Neural progenitor cell (in vitro differentiated cells): ENCODE measurements at regions not wholly inside any gene's neighbourhood (a gene's known extent, or its start where the extent isn't known, plus 50 kb on each side); places are given as distances from the start of the nearest gene placed in this dataset.
"Not testable (repeated sequence)": the region's sequence is repeated elsewhere in the genome, so short reads cannot be mapped to it uniquely, and the experiment has no call there.

ENCODE experiments used
- DNase-seq: peaks from one replicate; pipeline ENCODE4 v3.0.0-alpha.2; 2016; ENCODE audit warnings: low spot score
- H2AFZ ChIP-seq: fragments of 200-600 bp; sonication (generic); replicated peaks from 2 replicates; pipeline ENCODE4 v1.6.1; 2016; ENCODE audit warnings: antibody characterized with exemption
- H3F3A ChIP-seq: fragments of 200-600 bp; sonication (generic); 2 replicates; pipeline ENCODE4 v1.6.1; 2016; ENCODE audit warnings: antibody characterized with exemption, low read depth
- H3K27ac ChIP-seq: fragments of 200-600 bp; sonication (generic); 2 replicates; pipeline ENCODE4 v1.5.1; 2016; ENCODE audit warnings: mild to moderate bottlenecking
- H3K27me3 ChIP-seq: fragments of 200-600 bp; sonication (generic); 2 replicates; pipeline ENCODE4 v1.6.1; 2016; ENCODE audit warnings: mild to moderate bottlenecking, moderate library complexity
- H3K36me3 ChIP-seq: fragments of 200-600 bp; sonication (generic); 2 replicates; pipeline ENCODE4 v1.5.1; 2016
- H3K4me1 ChIP-seq: fragments of 200-600 bp; sonication (generic); 2 replicates; pipeline ENCODE4 v1.6.1; 2016; ENCODE audit warnings: mixed run types
- H3K4me2 ChIP-seq: fragments of 200-600 bp; sonication (generic); 2 replicates; pipeline ENCODE4 v1.6.1; 2016
- H3K4me3 ChIP-seq: fragments of 200-600 bp; sonication (generic); 2 replicates; pipeline ENCODE4 v1.5.1; 2016
- H3K79me2 ChIP-seq: fragments of 200-600 bp; sonication (generic); 2 replicates; pipeline ENCODE4 v1.6.1; 2016; ENCODE audit warnings: low read depth
- H3K9ac ChIP-seq: fragments of 200-600 bp; sonication (generic); 2 replicates; pipeline ENCODE4 v1.6.1; 2016
- H3K9me3 ChIP-seq: fragments of 200-600 bp; sonication (generic); 2 replicates; pipeline ENCODE4 v1.5.1; 2016; ENCODE audit warnings: low read depth
- H4K20me1 ChIP-seq: fragments of 200-600 bp; sonication (generic); 2 replicates; pipeline ENCODE4 v1.6.1; 2016; ENCODE audit warnings: low read depth
- H3K27ac Mint-ChIP-seq: 3 replicates; pipeline ENCODE4 v1.8.0; 2021; ENCODE audit warnings: mixed read lengths
- H3K27me3 Mint-ChIP-seq: 2 replicates; pipeline ENCODE4 v1.8.0; 2022; ENCODE audit warnings: low read depth, mild to moderate bottlenecking, inconsistent platforms, moderate library complexity, mixed read lengths; ENCODE audit not compliant: insufficient read depth
- H3K36me3 Mint-ChIP-seq: 3 replicates; pipeline ENCODE4 v1.8.0; 2021; ENCODE audit warnings: mixed read lengths
- H3K4me1 Mint-ChIP-seq: 3 replicates; pipeline ENCODE4 v1.8.0; 2021; ENCODE audit warnings: mixed read lengths
- H3K4me3 Mint-ChIP-seq: 3 replicates; pipeline ENCODE4 v1.8.0; 2021; ENCODE audit warnings: mild to moderate bottlenecking, moderate library complexity, mixed read lengths
- H3K9me3 Mint-ChIP-seq: 3 replicates; pipeline ENCODE4 v1.8.0; 2020; ENCODE audit warnings: mixed read lengths
- CTCF ChIP-seq: fragments of 200-600 bp; sonication (generic); IDR thresholded peaks from 2 replicates; pipeline ENCODE4 v1.5.1; 2017; ENCODE audit warnings: antibody characterized with exemption, mild to moderate bottlenecking
- EZH2 ChIP-seq: fragments of 200-600 bp; sonication (generic); IDR thresholded peaks from 2 replicates; pipeline ENCODE4 v1.6.1; 2017; ENCODE audit warnings: antibody characterized with exemption, mild to moderate bottlenecking, moderate library complexity
- EZH2phosphoT487 ChIP-seq: fragments of 200-600 bp; sonication (generic); IDR thresholded peaks from 2 replicates; pipeline ENCODE4 v1.6.1; 2017; ENCODE audit warnings: antibody characterized with exemption

DNA sequence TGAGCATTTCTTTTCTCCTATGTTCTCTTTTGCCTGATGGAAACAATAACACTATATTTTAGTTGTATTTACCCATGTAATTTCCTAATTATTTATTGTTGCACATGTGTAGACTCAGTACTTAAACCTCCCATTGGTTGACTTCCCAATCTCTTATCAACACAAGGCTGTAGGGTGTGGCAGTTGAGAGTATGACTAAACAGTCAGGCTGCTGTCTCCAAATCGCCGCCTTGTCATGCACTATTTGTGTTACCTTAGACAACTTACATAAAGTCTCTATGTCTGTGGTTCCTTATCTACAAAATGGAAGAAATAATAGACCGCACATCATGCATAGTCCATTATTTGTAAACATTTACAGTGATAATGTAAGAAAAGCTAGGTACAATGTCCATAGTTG is 68.9 kb upstream of the EFNA5 start:
- Histone ChIP-seq H3K9me3 (no peaks in the 10 kb centered on the region), H3K4me3 (no peak overlapping the region), H3K79me2 (no peaks in the 10 kb centered on the region), H2AFZ (no peak overlapping the region), H3K9ac (no peak overlapping the region), H3K4me2 (no peak overlapping the region), H3K36me3 (no peaks in the 10 kb centered on the region), H3K27ac (no peak overlapping the region), H4K20me1 (no peaks in the 10 kb centered on the region), H3K4me1 (peaks cover 14% of the 10 kb centered on the region), H3K27me3 (no peaks in the 10 kb centered on the region), H3F3A (peaks cover 15% of the 10 kb centered on the region)
- peaks cover 14% of the 10 kb centered on the region for H3K4me1 Mint-ChIP-seq
- H3K27me3 Mint-ChIP-seq = no peaks in the 10 kb centered on the region
- H3K9me3 Mint-ChIP-seq = peaks cover 12% of the 10 kb centered on the region
- no peak for TF ChIP-seq EZH2phosphoT487
- no peak for TF ChIP-seq CTCF
- TF ChIP-seq EZH2 = no peak
- H3K4me3 Mint-ChIP-seq = no peak overlapping the region
- DNase-seq = no peak
- no peaks in the 10 kb centered on the region for H3K36me3 Mint-ChIP-seq
- H3K27ac Mint-ChIP-seq = no peak overlapping the region

DNA sequence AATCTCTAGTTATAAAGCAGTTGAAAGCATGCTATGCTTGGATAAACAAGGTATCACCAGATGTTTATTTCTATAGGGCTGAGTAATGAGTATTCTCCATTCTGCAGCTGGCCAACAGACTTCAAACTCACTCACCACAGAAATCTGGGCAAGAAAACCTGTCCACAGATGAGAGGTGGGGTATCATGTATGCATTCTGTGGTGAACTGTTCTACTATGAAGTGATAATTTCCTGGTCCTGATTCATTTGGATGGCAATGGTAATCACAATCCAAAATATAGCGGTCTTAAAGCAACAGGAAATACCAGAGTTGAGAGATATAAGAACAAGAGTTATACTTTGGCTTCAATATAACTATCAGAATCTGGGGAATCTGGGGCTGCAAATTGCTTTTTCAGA is 65.9 kb upstream of the EFNA5 start:
- H3K4me3 Mint-ChIP-seq = no peak overlapping the region
- DNase-seq = no peak
- no peaks in the 10 kb centered on the region for H3K36me3 Mint-ChIP-seq
- no peak for TF ChIP-seq EZH2phosphoT487
- TF ChIP-seq EZH2 = no peak
- no peak for TF ChIP-seq CTCF
- no peak overlapping the region for H3K4me2 ChIP-seq
- H3K9me3 Mint-ChIP-seq = peaks cover 7% of the 10 kb centered on the region
- H3K27me3 Mint-ChIP-seq = no peaks in the 10 kb centered on the region
- no peak overlapping the region for H2AFZ ChIP-seq
- no peaks in the 10 kb centered on the region for H3F3A ChIP-seq
- H3K27ac Mint-ChIP-seq = no peak overlapping the region
- no peak overlapping the region for H3K27ac ChIP-seq
- H3K4me1 ChIP-seq = no peaks in the 10 kb centered on the region
- H3K4me3 ChIP-seq = no peak overlapping the region
- H3K9me3 ChIP-seq = no peaks in the 10 kb centered on the region
- no peaks in the 10 kb centered on the region for H4K20me1 ChIP-seq
- H3K4me1 Mint-ChIP-seq = no peaks in the 10 kb centered on the region
- H3K27me3 ChIP-seq = no peaks in the 10 kb centered on the region
- H3K36me3 ChIP-seq = no peaks in the 10 kb centered on the region
- no peaks in the 10 kb centered on the region for H3K79me2 ChIP-seq
- no peak overlapping the region for H3K9ac ChIP-seq

- H3K9ac ChIP-seq, H2AFZ ChIP-seq, H3K27me3 Mint-ChIP-seq, H3K36me3 ChIP-seq, H3K27me3 ChIP-seq, H3K9me3 ChIP-seq, DNase-seq, H3K79me2 ChIP-seq, H3F3A ChIP-seq, H3K4me3 Mint-ChIP-seq, H3K4me1 Mint-ChIP-seq, H3K4me3 ChIP-seq, H4K20me1 ChIP-seq, H3K4me1 ChIP-seq, H3K4me2 ChIP-seq, H3K9me3 Mint-ChIP-seq, H3K27ac Mint-ChIP-seq, H3K36me3 Mint-ChIP-seq, H3K27ac ChIP-seq: not testable (repeated sequence)
Measured at GRCh38 chr5:107736089-107736488, 65.4 kb upstream of the EFNA5 start.

DNA sequence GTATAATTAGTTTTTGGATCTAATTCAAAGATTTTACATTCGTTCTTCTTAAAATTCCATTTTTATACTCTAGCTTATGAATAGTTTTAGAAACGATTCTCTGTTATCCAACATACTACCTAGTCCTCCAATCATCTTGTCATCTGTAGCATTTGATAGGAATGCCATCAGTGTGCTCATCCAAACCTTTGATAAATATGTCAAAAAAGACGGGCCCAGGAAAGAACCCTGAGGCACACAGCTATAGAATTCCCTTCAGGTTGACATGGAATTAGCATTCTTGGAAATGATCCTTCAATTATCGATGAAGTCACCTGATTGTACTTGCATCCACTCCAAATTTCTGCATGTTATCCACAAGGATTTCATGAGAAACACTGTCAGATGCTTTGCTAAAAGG is 64.8 kb upstream of the EFNA5 start:
- Histone ChIP-seq H3F3A (no peaks in the 10 kb centered on the region), H3K4me2 (no peak overlapping the region), H3K79me2 (no peaks in the 10 kb centered on the region), H3K9ac (no peak overlapping the region), H3K9me3 (no peaks in the 10 kb centered on the region), H3K4me1 (no peaks in the 10 kb centered on the region), H3K27me3 (no peaks in the 10 kb centered on the region), H2AFZ (no peak overlapping the region), H3K36me3 (no peaks in the 10 kb centered on the region), H3K4me3 (no peak overlapping the region), H4K20me1 (no peaks in the 10 kb centered on the region), H3K27ac (no peak overlapping the region)
- TF ChIP-seq CTCF (no peak), EZH2 (no peak), EZH2phosphoT487 (no peak)
- Mint-ChIP-seq H3K4me3 (no peak overlapping the region), H3K9me3 (peaks cover under 1% of the 10 kb centered on the region), H3K36me3 (no peaks in the 10 kb centered on the region), H3K4me1 (no peaks in the 10 kb centered on the region), H3K27ac (no peak overlapping the region), H3K27me3 (no peaks in the 10 kb centered on the region)
- no peak for DNase-seq
